DND-41 (cell line): ENCODE measurements at regions not wholly inside any gene's neighbourhood (a gene's known extent, or its start where the extent isn't known, plus 50 kb on each side); places are given as distances from the start of the nearest gene placed in this dataset.

Source experiments
- EZH2 ChIP-seq: IDR thresholded peaks from 3 replicates; pipeline ENCODE4 v1.6.1; 2012; ENCODE audit warnings: borderline replicate concordance, low read depth, mild to moderate bottlenecking, moderate library complexity, low read length, inconsistent platforms; ENCODE audit not compliant: severe bottlenecking
- TF ChIP-seq, protein P1 (sequence below): IDR thresholded peaks from 2 replicates; pipeline ENCODE4 v1.5.1; 2012; ENCODE audit warnings: borderline replicate concordance, low read length, moderate library complexity, mild to moderate bottlenecking; ENCODE audit not compliant: poor library complexity, severe bottlenecking; ENCODE audit errors: extremely low read depth

DNA sequence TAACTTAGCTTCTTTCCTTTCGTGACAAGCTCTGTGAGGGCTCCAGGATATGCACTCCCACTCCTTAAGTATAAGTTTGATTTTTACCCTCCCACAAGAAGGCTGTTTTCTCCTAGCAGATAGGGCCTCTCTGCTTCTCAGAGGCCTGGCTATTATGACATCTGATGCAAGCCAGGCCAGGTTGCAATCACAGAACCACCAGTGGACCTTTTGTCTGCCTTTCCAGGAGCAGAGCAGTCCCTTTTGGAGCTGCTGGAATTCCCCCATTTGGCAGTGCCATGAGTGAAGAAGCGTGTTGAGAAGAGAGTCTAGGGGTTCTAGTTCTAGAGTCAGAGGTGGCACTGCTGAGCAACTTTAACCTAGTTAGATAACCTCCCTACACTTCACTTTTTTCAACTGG is 1004.3 kb upstream of the SEMA6D start:
- TF ChIP-seq, protein P1, sequence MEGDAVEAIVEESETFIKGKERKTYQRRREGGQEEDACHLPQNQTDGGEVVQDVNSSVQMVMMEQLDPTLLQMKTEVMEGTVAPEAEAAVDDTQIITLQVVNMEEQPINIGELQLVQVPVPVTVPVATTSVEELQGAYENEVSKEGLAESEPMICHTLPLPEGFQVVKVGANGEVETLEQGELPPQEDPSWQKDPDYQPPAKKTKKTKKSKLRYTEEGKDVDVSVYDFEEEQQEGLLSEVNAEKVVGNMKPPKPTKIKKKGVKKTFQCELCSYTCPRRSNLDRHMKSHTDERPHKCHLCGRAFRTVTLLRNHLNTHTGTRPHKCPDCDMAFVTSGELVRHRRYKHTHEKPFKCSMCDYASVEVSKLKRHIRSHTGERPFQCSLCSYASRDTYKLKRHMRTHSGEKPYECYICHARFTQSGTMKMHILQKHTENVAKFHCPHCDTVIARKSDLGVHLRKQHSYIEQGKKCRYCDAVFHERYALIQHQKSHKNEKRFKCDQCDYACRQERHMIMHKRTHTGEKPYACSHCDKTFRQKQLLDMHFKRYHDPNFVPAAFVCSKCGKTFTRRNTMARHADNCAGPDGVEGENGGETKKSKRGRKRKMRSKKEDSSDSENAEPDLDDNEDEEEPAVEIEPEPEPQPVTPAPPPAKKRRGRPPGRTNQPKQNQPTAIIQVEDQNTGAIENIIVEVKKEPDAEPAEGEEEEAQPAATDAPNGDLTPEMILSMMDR: no peak
- TF ChIP-seq EZH2: no peak
